ENCODE measurements at regions not wholly inside any gene's neighbourhood (a gene's known extent, or its start where the extent isn't known, plus 50 kb on each side); places are given as distances from the start of the nearest gene placed in this dataset.

DNA sequence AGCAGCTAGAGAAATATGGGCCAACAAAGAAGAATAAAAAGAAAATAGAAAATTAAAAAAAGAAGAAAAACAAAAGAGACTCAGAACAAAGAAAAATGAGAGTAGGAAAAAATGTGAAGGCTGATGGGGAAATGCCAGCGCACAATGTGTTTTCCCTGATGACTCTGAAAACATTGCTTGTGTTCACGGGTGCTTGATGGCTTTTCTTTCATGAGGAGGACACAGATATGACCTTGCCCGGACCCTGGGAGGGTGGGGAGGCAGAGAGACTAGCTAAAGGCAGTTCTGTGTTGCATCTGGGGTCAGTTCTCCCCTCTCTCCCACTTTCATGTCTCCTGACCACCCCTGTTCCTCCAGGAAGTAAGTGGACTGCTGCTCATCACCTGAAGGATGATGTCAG lies 125.9 kb downstream of the MOBP start:
- Histone ChIP-seq H4K20me1 (replicated peaks; ENCODE audit: insufficient read depth) (no peaks in the 10 kb centered on the region), H3K27ac (ENCODE audit: low read depth) (no peak overlapping the region), H3K4me3 (no peak overlapping the region), H3K4me2 (no peak overlapping the region), H2AFZ (no peak overlapping the region), H3K36me3 (ENCODE audit: insufficient read depth) (no peaks in the 10 kb centered on the region), H3F3A (replicated peaks; ENCODE audit: low read depth) (no peaks in the 10 kb centered on the region), H3K9me2 (ENCODE audit: insufficient read depth) (peaks cover 4% of the 10 kb centered on the region; the same call in 1 of the 2 replicates), H3K4me1 (ENCODE audit: insufficient read depth) (no peaks in the 10 kb centered on the region), H3K27me3 (ENCODE audit: insufficient read depth) (no peaks in the 10 kb centered on the region), H3K79me2 (replicated peaks; ENCODE audit: insufficient read depth) (no peaks in the 10 kb centered on the region)
- Mint-ChIP-seq H3K27me3 (ENCODE audit: insufficient read depth, low read depth, poor library complexity) (no peaks in the 10 kb centered on the region), H3K36me3 (ENCODE audit: low read depth) (no peaks in the 10 kb centered on the region), H3K9me3 (no peaks in the 10 kb centered on the region), H3K4me1 (no peaks in the 10 kb centered on the region), H3K27ac (no peak overlapping the region), H3K4me3 (no peak overlapping the region)
- no peak for ATAC-seq
- TF ChIP-seq CREB1 (CRISPR knock-in tag; IDR thresholded peaks at IDR 0.05; ENCODE audit: low read depth): no peak
- TF ChIP-seq ETS1 (IDR thresholded peaks at IDR 0.05): no peak
- no peak for TF ChIP-seq ZNF462 (CRISPR knock-in tag; IDR thresholded peaks at IDR 0.05)
- no peak for TF ChIP-seq POLR2AphosphoS5 (IDR thresholded peaks at IDR 0.05; ENCODE audit: low read depth)
- TF ChIP-seq, protein P1, sequence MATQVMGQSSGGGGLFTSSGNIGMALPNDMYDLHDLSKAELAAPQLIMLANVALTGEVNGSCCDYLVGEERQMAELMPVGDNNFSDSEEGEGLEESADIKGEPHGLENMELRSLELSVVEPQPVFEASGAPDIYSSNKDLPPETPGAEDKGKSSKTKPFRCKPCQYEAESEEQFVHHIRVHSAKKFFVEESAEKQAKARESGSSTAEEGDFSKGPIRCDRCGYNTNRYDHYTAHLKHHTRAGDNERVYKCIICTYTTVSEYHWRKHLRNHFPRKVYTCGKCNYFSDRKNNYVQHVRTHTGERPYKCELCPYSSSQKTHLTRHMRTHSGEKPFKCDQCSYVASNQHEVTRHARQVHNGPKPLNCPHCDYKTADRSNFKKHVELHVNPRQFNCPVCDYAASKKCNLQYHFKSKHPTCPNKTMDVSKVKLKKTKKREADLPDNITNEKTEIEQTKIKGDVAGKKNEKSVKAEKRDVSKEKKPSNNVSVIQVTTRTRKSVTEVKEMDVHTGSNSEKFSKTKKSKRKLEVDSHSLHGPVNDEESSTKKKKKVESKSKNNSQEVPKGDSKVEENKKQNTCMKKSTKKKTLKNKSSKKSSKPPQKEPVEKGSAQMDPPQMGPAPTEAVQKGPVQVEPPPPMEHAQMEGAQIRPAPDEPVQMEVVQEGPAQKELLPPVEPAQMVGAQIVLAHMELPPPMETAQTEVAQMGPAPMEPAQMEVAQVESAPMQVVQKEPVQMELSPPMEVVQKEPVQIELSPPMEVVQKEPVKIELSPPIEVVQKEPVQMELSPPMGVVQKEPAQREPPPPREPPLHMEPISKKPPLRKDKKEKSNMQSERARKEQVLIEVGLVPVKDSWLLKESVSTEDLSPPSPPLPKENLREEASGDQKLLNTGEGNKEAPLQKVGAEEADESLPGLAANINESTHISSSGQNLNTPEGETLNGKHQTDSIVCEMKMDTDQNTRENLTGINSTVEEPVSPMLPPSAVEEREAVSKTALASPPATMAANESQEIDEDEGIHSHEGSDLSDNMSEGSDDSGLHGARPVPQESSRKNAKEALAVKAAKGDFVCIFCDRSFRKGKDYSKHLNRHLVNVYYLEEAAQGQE (IDR thresholded peaks at IDR 0.05; ENCODE audit: unreplicated experiment): no peak
- no peak for TF ChIP-seq ZNF331 (CRISPR knock-in tag; IDR thresholded peaks at IDR 0.05; ENCODE audit: low read depth)
- TF ChIP-seq ZNF114 (CRISPR knock-in tag; IDR thresholded peaks at IDR 0.05): no peak
- no peak for TF ChIP-seq EZH2phosphoT487 (IDR thresholded peaks at IDR 0.05; ENCODE audit: unreplicated experiment)
- TF ChIP-seq STAT1 (IDR thresholded peaks at IDR 0.05; ENCODE audit: unreplicated experiment): no peak
- no peak for TF ChIP-seq NANOG (IDR thresholded peaks at IDR 0.05; ENCODE audit: borderline replicate concordance)
- no peak for TF ChIP-seq EZH2 (IDR thresholded peaks at IDR 0.05; ENCODE audit: low read depth, unreplicated experiment)
- TF ChIP-seq, protein P2, sequence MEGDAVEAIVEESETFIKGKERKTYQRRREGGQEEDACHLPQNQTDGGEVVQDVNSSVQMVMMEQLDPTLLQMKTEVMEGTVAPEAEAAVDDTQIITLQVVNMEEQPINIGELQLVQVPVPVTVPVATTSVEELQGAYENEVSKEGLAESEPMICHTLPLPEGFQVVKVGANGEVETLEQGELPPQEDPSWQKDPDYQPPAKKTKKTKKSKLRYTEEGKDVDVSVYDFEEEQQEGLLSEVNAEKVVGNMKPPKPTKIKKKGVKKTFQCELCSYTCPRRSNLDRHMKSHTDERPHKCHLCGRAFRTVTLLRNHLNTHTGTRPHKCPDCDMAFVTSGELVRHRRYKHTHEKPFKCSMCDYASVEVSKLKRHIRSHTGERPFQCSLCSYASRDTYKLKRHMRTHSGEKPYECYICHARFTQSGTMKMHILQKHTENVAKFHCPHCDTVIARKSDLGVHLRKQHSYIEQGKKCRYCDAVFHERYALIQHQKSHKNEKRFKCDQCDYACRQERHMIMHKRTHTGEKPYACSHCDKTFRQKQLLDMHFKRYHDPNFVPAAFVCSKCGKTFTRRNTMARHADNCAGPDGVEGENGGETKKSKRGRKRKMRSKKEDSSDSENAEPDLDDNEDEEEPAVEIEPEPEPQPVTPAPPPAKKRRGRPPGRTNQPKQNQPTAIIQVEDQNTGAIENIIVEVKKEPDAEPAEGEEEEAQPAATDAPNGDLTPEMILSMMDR (conservative IDR thresholded peaks at IDR 0.05; ENCODE audit: low read depth in 2 of 2): no peak
- TF ChIP-seq JUNB (IDR thresholded peaks at IDR 0.05; ENCODE audit: unreplicated experiment): no peak
- no peak for DNase-seq (ENCODE audit: low spot score)

All from GM23338 (cell line).